G401 (cell line): ENCODE measurements at regions not wholly inside any gene's neighbourhood (a gene's known extent, or its start where the extent isn't known, plus 50 kb on each side); places are given as distances from the start of the nearest gene placed in this dataset.

Source experiments
- DNase-seq: peaks from one replicate; pipeline ENCODE4 v3.0.0-alpha.2; 2015; ENCODE audit warnings: low spot score
- in situ Hi-C: cut with HindIII; loops from 2 replicates; pipeline ENCODE4 v1.10.0; 2016; ENCODE audit warnings: low sequenced_read_pairs, mixed read lengths

- no peak for DNase-seq
- in situ Hi-C loops, result no loop called here
These were observed 50.2 kb upstream of the GRID2 start for GRCh38 chr4:92253550-92253949.
